Suppressor macrophage treated with lipopolysaccharide for 1 hour (primary cell): ENCODE measurements at regions not wholly inside any gene's neighbourhood (a gene's known extent, or its start where the extent isn't known, plus 50 kb on each side); places are given as distances from the start of the nearest gene placed in this dataset.

ENCODE experiments used
- DNase-seq, 3 donors: peaks; one replicate each; pipeline ENCODE4 v3.0.0-alpha.2; 2020 to 2022

DNA sequence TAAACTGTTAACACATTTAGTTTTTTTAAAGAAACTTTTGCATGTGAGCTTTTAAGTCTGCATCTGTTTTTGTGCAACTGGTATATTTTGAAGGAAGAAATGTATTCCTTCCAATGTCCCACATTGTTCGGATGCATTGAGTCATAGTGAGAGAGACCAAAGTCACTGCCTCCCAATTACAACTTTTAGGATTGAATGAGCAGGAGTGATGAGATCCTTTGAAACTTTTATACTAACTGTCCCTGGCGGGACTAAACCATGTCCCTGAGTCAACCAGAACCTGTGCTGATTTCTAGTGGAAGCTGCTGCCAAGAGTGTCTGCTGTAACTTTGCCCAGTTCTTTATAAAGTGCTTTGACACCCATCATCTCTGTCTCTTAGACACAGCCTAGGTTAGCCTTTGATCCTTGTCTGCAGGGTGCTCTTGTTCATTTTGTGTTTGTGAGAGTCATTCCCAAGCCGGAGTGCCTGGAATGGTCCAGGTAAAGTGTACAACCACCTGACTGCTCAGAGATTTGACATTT, 122.7 kb downstream of the ZNF518B start:
- DNase-seq: no peak

GRCh38 chr4:10333942-10334341, 123.3 kb downstream of the ZNF518B start:
- no peak for DNase-seq

DNA sequence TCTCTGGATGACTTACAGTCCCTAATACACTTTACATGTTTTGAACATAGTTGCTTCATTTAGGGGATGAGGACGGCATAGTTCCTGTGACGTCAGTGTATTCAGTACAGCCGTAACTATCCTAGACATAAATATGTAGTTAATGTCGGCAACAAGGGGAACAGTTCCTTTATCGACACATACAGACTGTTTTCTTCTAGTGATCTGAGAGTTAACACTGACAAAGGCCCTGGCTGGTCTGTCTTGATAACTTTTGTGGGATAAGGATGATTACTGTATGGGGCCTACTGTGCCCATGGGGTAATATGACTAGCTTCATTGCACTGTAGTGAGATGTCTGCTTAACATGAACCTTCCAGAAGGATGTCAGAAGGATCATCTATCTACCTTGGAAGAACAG, 131.2 kb downstream of the ZNF518B start:
- no peak for DNase-seq

DNA sequence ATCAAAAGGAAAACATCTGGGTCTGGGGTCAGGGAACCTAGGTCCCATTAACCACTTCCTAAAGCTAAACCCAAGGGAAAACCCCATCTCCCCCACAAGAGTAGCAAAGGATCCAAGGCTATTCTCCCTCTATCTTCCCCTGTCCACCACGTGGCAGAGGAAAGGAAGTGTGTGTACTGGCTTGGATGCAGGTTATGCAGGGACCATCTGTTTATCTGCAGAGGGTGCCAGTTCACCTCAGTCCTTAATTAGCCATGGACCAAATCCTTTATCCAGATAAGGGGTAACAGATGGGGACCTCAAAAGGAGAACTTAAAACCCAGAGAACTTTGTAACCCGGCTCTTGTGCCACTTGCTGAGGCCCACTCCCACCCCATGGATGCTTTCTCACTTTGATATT, 135.3 kb downstream of the ZNF518B start:
- DNase-seq: no peak

GRCh38 chr4:10320130-10320529, 137.1 kb downstream of the ZNF518B start:
- DNase-seq: no peak

DNA sequence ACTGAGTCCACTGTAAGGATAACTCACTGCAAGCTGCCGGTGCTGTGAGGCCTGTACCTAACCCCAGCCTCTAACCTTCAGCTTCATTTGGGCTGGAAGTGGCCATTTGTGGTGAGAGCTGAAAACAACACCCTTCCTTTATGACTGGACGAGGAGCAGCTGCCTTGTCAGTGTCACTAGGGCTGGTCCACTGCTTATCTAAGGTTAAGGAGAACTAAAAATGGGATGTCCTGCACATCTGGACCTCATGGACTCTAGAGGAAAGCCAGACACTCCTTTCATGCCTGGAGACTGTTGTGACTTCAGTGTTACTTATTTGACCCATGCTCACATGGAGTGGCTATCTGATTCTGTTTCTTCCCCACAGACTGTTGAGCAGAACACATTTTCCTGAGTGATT, 139.9 kb downstream of the ZNF518B start:
- DNase-seq: no peak

GRCh38 chr4:10316851-10317250, 140.4 kb downstream of the ZNF518B start:
- no peak for DNase-seq

GRCh38 chr4:10315638-10316037, 141.6 kb downstream of the ZNF518B start:
- DNase-seq: no peak

- no peak for DNase-seq
These were observed 144.7 kb downstream of the ZNF518B start for GRCh38 chr4:10312568-10312967.

- DNase-seq: no peak
These were observed 145.3 kb downstream of the ZNF518B start for GRCh38 chr4:10311939-10312338.

DNA sequence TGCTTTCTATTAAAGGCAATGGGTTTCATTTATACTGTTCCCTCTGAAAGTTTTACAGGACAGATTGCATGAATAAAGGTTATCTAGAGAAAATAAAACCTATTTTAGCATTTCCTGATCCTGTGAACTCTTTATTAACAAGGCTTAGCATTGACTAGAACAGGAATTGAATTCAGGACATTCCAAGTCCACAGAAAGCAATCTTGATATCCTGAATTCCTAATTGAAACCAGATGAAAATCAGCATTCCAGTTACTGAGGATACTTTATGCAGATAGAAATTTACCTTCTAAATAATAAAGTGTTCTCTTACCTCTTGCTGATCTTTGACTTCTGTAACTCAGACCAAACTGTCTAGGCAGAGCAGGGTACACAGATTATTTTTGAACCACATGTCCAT, 151.4 kb downstream of the ZNF518B start:
- no peak for DNase-seq

DNA sequence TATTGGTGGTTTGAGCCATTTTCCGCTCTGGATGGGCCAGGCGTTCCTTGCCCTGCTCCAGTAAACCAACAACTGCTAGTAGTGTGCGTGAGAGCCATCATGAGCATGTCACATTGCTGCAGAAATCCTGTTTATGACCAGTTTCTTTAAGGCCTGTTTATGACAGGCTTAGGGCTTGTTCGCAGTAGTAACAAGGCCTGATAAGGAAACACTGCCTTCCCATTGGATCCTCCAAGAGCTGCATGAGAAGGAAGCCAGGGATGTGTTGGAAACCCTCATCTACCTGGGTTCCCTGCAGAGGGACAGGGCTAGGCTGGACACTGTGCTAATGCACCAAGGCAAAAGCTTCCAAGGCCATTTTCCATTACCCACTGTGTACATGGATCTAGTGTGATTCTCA, 153.9 kb downstream of the ZNF518B start:
- no peak for DNase-seq

DNA sequence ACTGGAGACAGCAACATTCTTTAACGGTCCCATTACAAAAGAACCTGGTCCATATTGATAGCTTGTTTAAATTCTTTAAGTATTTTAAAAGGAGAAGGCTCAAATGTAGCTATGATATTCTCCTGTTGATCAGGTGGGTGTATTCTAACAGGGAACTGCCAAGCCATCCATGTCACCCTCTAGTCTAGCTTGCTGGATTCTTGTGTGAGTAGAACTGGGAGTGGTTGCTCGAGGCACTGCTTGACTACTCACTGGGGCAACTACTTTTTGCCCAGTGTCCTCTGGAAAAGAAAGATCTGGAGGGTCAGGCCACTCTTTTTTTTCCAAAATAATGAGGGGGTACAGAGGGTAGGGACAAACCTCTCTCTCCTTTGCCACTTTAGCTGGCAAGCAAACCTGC, 155.1 kb downstream of the ZNF518B start:
- no peak for DNase-seq

DNA sequence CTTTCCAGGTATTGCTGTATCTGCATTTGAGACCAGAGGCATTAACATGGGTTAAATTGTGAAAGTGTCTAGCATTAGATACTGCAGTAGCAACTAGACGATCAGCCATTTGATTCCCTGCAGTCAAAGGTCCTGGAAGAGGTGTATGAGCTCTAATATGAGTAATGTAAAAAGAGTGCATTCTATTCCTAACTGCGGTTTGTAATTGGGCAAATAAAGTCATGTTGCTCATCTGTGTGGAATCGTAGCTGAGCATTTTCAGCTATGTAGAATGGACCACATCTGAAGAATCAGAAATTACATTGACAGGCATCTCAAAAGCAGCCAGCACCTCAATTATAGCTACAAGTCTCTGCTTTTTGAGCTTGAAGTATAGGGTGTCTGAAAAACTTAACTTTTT, 157.6 kb downstream of the ZNF518B start:
- DNase-seq: no peak

- no peak for DNase-seq
These were observed 158.5 kb downstream of the ZNF518B start for GRCh38 chr4:10298681-10299080.

GRCh38 chr4:10296730-10297129, 160.5 kb downstream of the ZNF518B start:
- DNase-seq: no peak

- no peak for DNase-seq
These were observed 161.9 kb downstream of the ZNF518B start for GRCh38 chr4:10295301-10295700.

DNA sequence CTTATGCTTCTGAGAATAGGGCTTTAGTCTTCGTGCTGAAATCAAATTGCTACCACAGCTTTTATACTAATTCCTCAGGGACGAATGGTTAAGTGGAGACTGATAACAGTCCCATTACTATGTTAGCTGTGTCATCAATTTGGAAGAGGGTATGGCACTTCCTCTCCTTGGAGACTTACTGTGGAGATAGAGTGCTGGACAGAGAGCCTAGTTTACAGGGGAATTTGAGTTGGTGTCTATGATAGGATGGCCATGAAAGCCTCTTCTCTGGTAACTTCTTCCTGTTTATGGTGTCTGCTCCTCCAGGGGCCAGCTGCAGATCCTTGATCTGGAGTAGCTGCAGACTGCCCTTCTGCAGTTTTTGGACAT, 167.7 kb downstream of the ZNF518B start:
- no peak for DNase-seq

DNA sequence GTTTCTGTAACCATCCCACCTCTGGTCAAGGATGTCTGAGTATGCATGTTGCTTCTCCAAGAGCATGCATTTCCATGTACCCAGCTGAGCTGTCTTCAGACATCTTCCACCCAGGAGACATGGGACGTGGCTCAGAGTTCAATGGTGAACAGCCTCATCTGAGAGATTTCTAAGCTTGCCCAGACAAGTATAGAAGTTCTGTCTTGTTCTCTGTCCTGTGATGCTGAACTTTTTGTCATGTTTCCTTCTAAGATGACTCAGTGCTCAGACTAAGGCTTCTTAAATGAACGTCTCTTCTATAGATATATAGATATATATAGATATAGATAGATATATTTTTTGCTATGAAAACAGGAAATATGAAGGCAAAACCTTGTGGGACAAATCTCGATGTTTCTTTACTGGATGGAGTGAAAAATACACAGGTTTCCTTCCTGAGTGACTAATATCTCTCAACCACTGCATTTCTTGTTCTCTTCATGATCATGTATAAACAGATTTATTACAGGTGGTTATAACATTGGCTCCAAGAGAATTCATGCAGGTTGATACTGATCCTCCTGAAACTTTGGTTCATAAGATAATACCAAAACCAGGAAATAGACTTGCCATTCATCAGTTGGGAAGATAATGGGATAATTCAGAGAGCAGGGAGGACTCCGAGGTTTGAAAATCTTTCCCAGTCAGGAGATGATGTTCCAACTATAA, 168.2 kb downstream of the ZNF518B start:
- DNase-seq: no peak

DNA sequence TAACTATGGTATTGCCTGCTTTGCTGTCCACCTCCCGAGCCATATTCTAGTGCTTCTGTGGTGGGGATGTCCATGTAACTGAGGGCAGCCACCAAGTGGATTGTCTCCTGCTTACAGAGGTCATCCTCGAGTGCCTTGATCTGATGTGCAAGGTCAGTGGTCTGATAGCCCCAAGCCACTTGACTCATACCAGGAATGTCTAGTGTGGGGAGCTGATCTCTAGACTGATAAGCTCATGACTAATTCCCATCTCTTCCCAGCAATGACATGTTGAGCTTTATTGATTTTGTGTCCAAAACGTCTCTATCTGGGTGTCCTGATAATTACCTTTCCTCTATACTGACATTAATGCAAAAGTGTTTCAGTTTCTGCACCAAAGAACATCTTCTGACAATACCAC, 168.4 kb upstream of the WDR1 start:
- no peak for DNase-seq

- DNase-seq: no peak
These were observed 167.2 kb upstream of the WDR1 start for GRCh38 chr4:10283761-10284160.

- no peak for DNase-seq
These were observed 165.4 kb upstream of the WDR1 start for GRCh38 chr4:10281996-10282395.

DNA sequence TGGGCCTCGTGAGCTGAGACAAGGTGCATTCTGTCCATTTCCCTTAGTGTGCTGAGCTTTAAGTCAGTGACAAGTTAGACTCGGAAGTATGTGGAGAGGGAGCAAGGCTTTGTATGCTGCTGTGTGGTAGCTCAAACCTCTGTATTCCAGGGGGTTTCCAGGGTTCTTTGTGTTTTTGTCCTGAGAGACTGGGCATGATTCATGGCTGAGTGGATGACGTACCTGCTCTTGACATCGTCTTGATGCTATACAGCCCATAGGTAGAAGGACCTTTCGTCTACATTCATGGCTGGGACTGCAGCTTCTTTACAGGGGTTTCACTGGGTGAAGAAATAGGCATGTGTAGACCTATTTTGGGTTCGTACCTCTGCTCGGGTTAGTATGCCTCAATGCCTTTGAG, 162.7 kb upstream of the WDR1 start:
- no peak for DNase-seq

DNA sequence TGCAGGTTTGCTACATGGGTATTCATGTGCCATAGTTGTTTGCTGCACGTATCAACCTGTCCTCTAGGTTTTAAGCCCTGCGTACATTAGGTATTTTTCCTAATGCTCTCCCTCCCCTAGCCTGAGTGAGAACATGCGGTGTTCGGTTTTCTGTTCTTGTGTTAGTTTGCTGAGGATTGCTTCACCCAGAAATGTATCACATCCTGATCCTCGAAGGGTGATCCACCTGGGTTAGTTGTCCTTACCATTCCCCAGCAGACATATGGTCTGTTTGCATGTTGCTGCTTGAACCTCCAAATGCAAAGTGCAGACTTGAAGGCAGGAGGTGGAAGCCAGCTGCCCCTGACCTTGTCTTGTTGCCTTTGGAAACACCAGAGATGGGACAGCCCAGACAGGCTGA, 161.5 kb upstream of the WDR1 start:
- no peak for DNase-seq

- DNase-seq: no peak
These were observed 159.6 kb upstream of the WDR1 start for GRCh38 chr4:10276152-10276551.
